ENCODE measurements at regions not wholly inside any gene's neighbourhood (a gene's known extent, or its start where the extent isn't known, plus 50 kb on each side); places are given as distances from the start of the nearest gene placed in this dataset.

GRCh38 chr1:119209596-119210295 lies 69.3 kb upstream of the WARS2 start:
- TF ChIP-seq CTCF (IDR thresholded peaks at IDR 0.05) (no peak), TCF7L2 (IDR thresholded peaks at IDR 0.05; ENCODE audit: low read depth, low read length) (no peak), REST (IDR thresholded peaks at IDR 0.05; ENCODE audit: insufficient read depth in 1 of 2, low read depth in 2 of 2, low read length in 1 of 2) (no peak), POLR2AphosphoS5 (IDR thresholded peaks at IDR 0.05; ENCODE audit: low read depth, low read length) (no peak)

All from Panc1 (cell line).